Choroid plexus epithelial cell (primary cell): ENCODE measurements at regions not wholly inside any gene's neighbourhood (a gene's known extent, or its start where the extent isn't known, plus 50 kb on each side); places are given as distances from the start of the nearest gene placed in this dataset.

Source experiments
- DNase-seq: peaks from one replicate; pipeline ENCODE4 v3.0.0-alpha.2; 2010; ENCODE audit warnings: low read depth
- H3K4me3 ChIP-seq: 2 replicates; pipeline ENCODE4 v1.5.1; 2011; ENCODE audit warnings: low read depth, mild to moderate bottlenecking, control low read depth, low read length, moderate library complexity
- CTCF ChIP-seq: conservative IDR thresholded peaks from 2 replicates; pipeline ENCODE4 v1.5.1; 2011; ENCODE audit warnings: low read depth, mild to moderate bottlenecking, control low read depth, inconsistent platforms, low read length, moderate library complexity

GRCh38 chr1:213737398-213738035 is 250.3 kb upstream of the PROX1 start:
- H3K4me3 ChIP-seq: no peak overlapping the region
- DNase-seq: no peak
- no peak for TF ChIP-seq CTCF

- no peak for TF ChIP-seq CTCF
- no peak overlapping the region for H3K4me3 ChIP-seq
- no peak for DNase-seq
Observed at GRCh38 chr1:213738658-213739057, 249.1 kb upstream of the PROX1 start.

GRCh38 chr1:213742992-213743391 is 244.8 kb upstream of the PROX1 start:
- DNase-seq: no peak
- TF ChIP-seq CTCF: no peak
- H3K4me3 ChIP-seq: no peak overlapping the region

- H3K4me3 ChIP-seq: no peak overlapping the region
- DNase-seq: no peak
- TF ChIP-seq CTCF: no peak
Observed at GRCh38 chr1:213744780-213745179, 243.0 kb upstream of the PROX1 start.

GRCh38 chr1:213745451-213745850 is 242.3 kb upstream of the PROX1 start:
- TF ChIP-seq CTCF: no peak
- no peak for DNase-seq
- no peak overlapping the region for H3K4me3 ChIP-seq

- DNase-seq: no peak
Observed at GRCh38 chr1:213749558-213749957, 238.2 kb upstream of the PROX1 start.

More at GRCh38 chr1:213749558-213749957, 238.2 kb upstream of the PROX1 start:
- no peak overlapping the region for H3K4me3 ChIP-seq
- TF ChIP-seq CTCF: no peak
